ENCODE measurements at regions not wholly inside any gene's neighbourhood (a gene's known extent, or its start where the extent isn't known, plus 50 kb on each side); places are given as distances from the start of the nearest gene placed in this dataset.

DNA sequence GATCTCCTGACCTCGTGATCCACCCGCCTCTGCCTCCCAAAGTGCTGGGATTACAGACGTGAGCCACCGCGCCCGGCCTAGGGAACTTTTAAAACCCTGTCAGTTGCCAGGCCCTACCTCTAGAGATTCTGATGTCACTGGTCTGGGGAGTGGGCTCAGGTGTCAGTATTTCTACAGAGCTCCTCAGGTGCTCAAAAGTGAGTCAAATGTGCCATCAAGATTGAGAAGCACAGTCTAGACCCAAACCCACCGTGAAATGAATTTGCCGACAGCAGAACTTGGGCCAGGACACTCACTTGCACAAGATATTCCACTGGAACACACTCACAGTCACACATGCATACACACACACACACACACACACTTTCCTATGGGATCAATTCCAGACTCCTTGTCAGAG, 215.5 kb downstream of the RRAGC start:
- ATAC-seq = no peak
- peaks cover 0 to 10% (median 0%) of the 10 kb centered on the region in 3 donors for H3K9me3 ChIP-seq
- WGBS, 2 donors (ENCODE audit: low coverage in 1 of 2) = 83 to 98% methylated on average over 2 to 8 of the region's 8 CpGs
- TF ChIP-seq POLR2AphosphoS5 (IDR thresholded peaks at IDR 0.05) (no peak), EP300 (IDR thresholded peaks at IDR 0.05) (no peak), POLR2A (IDR thresholded peaks at IDR 0.05) (no peak), CTCF (IDR thresholded peaks at IDR 0.05) (no peak)
- no peak overlapping the region for H3K4me3 ChIP-seq
- H3K27me3 ChIP-seq = peaks cover 20% of the 10 kb centered on the region
- H3K4me1 ChIP-seq = no peaks in the 10 kb centered on the region
- no peaks in the 10 kb centered on the region for H3K36me3 ChIP-seq
- no peak overlapping the region for H3K27ac ChIP-seq

DNA sequence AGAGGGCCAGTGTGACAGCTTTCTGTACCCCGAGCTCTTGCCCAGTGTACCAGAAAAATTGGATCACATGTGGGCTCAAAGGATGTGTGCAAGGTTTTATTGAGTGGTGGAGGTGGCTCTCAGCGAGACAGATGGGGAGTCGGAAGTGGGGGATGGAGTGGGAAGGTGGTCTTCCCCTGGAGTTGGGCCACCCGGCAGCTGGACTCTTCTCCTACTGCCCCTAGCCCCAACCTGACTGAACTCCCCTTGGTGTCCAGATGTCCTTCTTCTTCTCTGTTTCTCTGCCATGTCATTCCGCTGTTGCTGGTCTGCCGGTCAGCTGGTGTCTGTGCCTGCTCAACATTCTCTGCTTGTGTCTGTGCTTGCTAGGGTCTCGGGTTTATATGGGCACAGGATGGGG, 217.9 kb downstream of the RRAGC start:
- no peak for ATAC-seq
- peaks cover 21% of the 10 kb centered on the region for H3K27me3 ChIP-seq
- H3K4me1 ChIP-seq = no peaks in the 10 kb centered on the region
- H3K36me3 ChIP-seq = no peaks in the 10 kb centered on the region
- H3K27ac ChIP-seq = no peak overlapping the region
- no peak overlapping the region for H3K4me3 ChIP-seq
- WGBS, 2 donors (ENCODE audit: low coverage in 1 of 2) = 90 to 95% methylated on average over 2 to 3 of the region's 7 CpGs
- peaks cover 0 to 10% (median 0%) of the 10 kb centered on the region in 3 donors for H3K9me3 ChIP-seq
- TF ChIP-seq CTCF (IDR thresholded peaks at IDR 0.05) = no peak
- no peak for TF ChIP-seq EP300 (IDR thresholded peaks at IDR 0.05)

DNA sequence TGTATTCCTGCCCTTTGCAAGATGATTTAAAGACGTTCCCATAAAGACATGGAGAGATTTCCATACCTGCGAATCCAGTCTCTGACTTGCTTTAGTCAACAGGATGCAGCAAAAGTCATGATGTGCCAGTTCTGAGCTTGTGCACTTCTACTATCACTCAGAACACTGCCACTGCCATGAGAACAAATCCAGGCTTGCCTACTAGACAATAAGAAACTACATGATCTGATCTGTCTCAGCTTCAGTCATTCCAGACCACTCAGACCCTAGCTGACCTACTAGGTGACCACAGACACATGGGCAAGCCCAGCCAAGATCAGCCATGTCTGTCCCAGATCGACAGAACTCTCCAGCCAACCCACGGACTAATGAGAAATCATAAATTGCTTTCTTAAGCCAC, 219.2 kb downstream of the RRAGC start:
- WGBS, 2 donors (ENCODE audit: low coverage in 1 of 2) = 66 to 79% methylated on average over 2 to 4 of the region's 4 CpGs
- no peak overlapping the region for H3K27ac ChIP-seq
- H3K4me3 ChIP-seq = no peak overlapping the region
- H3K27me3 ChIP-seq = peaks cover 28% of the 10 kb centered on the region
- no peaks in the 10 kb centered on the region for H3K4me1 ChIP-seq
- TF ChIP-seq EP300 (IDR thresholded peaks at IDR 0.05) (no peak), POLR2AphosphoS5 (IDR thresholded peaks at IDR 0.05) (no peak), CTCF (IDR thresholded peaks at IDR 0.05) (no peak), POLR2A (IDR thresholded peaks at IDR 0.05) (no peak)
- no peak for ATAC-seq
- H3K9me3 ChIP-seq = peaks cover 0 to 15% (median 0%) of the 10 kb centered on the region in 3 donors
- no peaks in the 10 kb centered on the region for H3K36me3 ChIP-seq

DNA sequence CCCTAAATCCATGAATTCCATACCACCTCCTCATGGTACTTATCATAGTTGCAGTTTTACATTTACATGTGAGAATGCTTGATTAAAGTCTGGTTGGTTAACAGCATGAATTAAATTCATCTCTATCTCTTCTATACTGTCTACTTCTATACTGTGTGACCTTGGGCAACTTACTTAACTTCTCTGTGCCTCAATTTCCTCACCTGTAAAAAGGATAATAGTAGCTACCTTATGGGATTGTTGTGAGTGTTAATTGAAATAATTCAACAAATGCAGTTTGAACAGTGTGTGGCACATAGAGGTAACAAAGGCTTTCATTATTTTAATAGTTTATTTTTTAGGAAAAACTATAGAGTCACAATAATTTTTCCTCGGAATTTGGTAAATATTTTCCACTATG, 231.3 kb downstream of the RRAGC start:
- Histone ChIP-seq H3K4me3 (no peak overlapping the region), H3K27me3 (peaks cover 5% of the 10 kb centered on the region), H3K4me1 (peaks cover 0 to 10% (median 0%) of the 10 kb centered on the region in 3 donors), H3K27ac (no peak overlapping the region), H3K36me3 (no peaks in the 10 kb centered on the region), H3K9me3 (peaks cover 0 to 10% (median 0%) of the 10 kb centered on the region in 3 donors)
- no peak for TF ChIP-seq POLR2AphosphoS5 (IDR thresholded peaks at IDR 0.05)
- no peak for TF ChIP-seq CTCF (IDR thresholded peaks at IDR 0.05)
- TF ChIP-seq POLR2A (IDR thresholded peaks at IDR 0.05) = no peak
- no peak for TF ChIP-seq EP300 (IDR thresholded peaks at IDR 0.05)
- 86 to 100% methylated on average over 1 of the region's 1 CpG for WGBS, 2 donors (ENCODE audit: low coverage in 1 of 2)
- no peak for ATAC-seq

GRCh38 chr1:38625939-38626338, 233.6 kb downstream of the RRAGC start:
- H3K27me3 ChIP-seq = peaks cover 3% of the 10 kb centered on the region
- H3K27ac ChIP-seq = no peak overlapping the region
- TF ChIP-seq EP300 (IDR thresholded peaks at IDR 0.05) (no peak), CTCF (IDR thresholded peaks at IDR 0.05) (no peak), POLR2A (IDR thresholded peaks at IDR 0.05) (no peak), POLR2AphosphoS5 (IDR thresholded peaks at IDR 0.05) (no peak)
- 71 to 92% methylated on average over 4 to 6 of the region's 6 CpGs for WGBS, 2 donors (ENCODE audit: low coverage in 1 of 2)
- H3K4me1 ChIP-seq = peaks cover 0 to 10% (median 0%) of the 10 kb centered on the region in 3 donors
- H3K4me3 ChIP-seq = no peak overlapping the region
- H3K36me3 ChIP-seq = no peaks in the 10 kb centered on the region
- no peak for ATAC-seq
- H3K9me3 ChIP-seq = peaks cover 0 to 10% (median 0%) of the 10 kb centered on the region in 3 donors
